IMR-90 (cell line): ENCODE measurements at regions not wholly inside any gene's neighbourhood (a gene's known extent, or its start where the extent isn't known, plus 50 kb on each side); places are given as distances from the start of the nearest gene placed in this dataset.
"Not testable (repeated sequence)": the region's sequence is repeated elsewhere in the genome, so short reads cannot be mapped to it uniquely, and the experiment has no call there.

Source experiments
- ATAC-seq: fragments of 200-7000 bp; cut with Tn5 transposase; 2 replicates; pipeline ENCODE4 v1.9.1; 2020; ENCODE audit warnings: low read depth, mild to moderate bottlenecking, moderate library complexity
- BruUV-seq: library from RNA; stranded (reverse); fragments of 400-500 nt; replicated peaks from 2 replicates; lab custom pipeline; 2021; lab: Mats Ljungman, UMichigan
- CTCF ChIA-PET: fragments of 300-600 bp; formaldehyde crosslinking; extraction: SDS; loops from one replicate; lab custom pipeline; 2021; ENCODE audit warnings: antibody characterized with exemption; lab: Yijun Ruan, JAX
- POLR2A ChIA-PET: fragments of 300-600 bp; sonication (Branson Sonifier 250); formaldehyde crosslinking; loops from one replicate; lab custom pipeline; 2022; ENCODE audit warnings: antibody characterized with exemption; ENCODE audit not compliant: unreplicated experiment; lab: Charles Lee
- DNase-seq: peaks from one replicate; pipeline ENCODE4 v3.0.0; 2013
- H2AFZ ChIP-seq: replicated peaks from 2 replicates; pipeline ENCODE3; 2013; ENCODE audit warnings: low read length, mild to moderate bottlenecking; ENCODE audit not compliant: poor library complexity
- H2AK5ac ChIP-seq: 2 replicates; pipeline ENCODE4 v1.6.1; 2013; ENCODE audit warnings: low read depth, low read length, inconsistent platforms
- H2AK9ac ChIP-seq: replicated peaks from 2 replicates; pipeline ENCODE3; 2013; ENCODE audit warnings: mild to moderate bottlenecking, low read depth, low read length, moderate library complexity; ENCODE audit not compliant: poor library complexity
- H2BK120ac ChIP-seq: 2 replicates; pipeline ENCODE4 v1.6.1; 2013; ENCODE audit warnings: low read depth, low read length, inconsistent platforms
- H2BK15ac ChIP-seq: 3 replicates; pipeline ENCODE4 v1.6.1; 2013; ENCODE audit warnings: low read depth, low read length, inconsistent platforms
- H2BK20ac ChIP-seq: 2 replicates; pipeline ENCODE4 v1.6.1; 2013; ENCODE audit warnings: low read depth, mild to moderate bottlenecking, inconsistent platforms, low read length, moderate library complexity
- H2BK5ac ChIP-seq: 2 replicates; pipeline ENCODE4 v1.6.1; 2013; ENCODE audit warnings: mild to moderate bottlenecking, low read depth, low read length, inconsistent platforms; ENCODE audit not compliant: poor library complexity, severe bottlenecking
- H3K14ac ChIP-seq: replicated peaks from 2 replicates; pipeline ENCODE4 v1.6.1; 2013; ENCODE audit warnings: low read depth, low read length, inconsistent platforms
- H3K18ac ChIP-seq: 2 replicates; pipeline ENCODE4 v1.6.1; 2013; ENCODE audit warnings: low read depth, low read length, control low read depth
- H3K23ac ChIP-seq: 2 replicates; pipeline ENCODE4 v1.6.1; 2013; ENCODE audit warnings: low read depth, low read length, inconsistent platforms
- H3K27ac ChIP-seq: 2 replicates; pipeline ENCODE4 v1.5.1; 2013; ENCODE audit warnings: mild to moderate bottlenecking, control low read depth, low read length; ENCODE audit not compliant: insufficient read depth
- H3K27me3 ChIP-seq: 2 replicates; pipeline ENCODE4 v1.6.1; 2013; ENCODE audit warnings: low read length; ENCODE audit not compliant: control insufficient read depth, insufficient read depth
- H3K36me3 ChIP-seq: 2 replicates; pipeline ENCODE4 v1.6.1; 2013; ENCODE audit warnings: low read length, mixed read lengths; ENCODE audit not compliant: control insufficient read depth, insufficient read depth
- H3K4ac ChIP-seq: 2 replicates; pipeline ENCODE4 v1.6.1; 2013; ENCODE audit warnings: low read depth, low read length, inconsistent platforms
- H3K4me1 ChIP-seq: 2 replicates; pipeline ENCODE4 v1.6.1; 2013; ENCODE audit warnings: low read length, mixed read lengths; ENCODE audit not compliant: control insufficient read depth, insufficient read depth
- H3K4me2 ChIP-seq: 2 replicates; pipeline ENCODE4 v1.6.1; 2013; ENCODE audit warnings: low read depth, mild to moderate bottlenecking, control low read depth, low read length, moderate library complexity
- H3K4me3 ChIP-seq: 2 replicates; pipeline ENCODE4 v1.5.1; 2013; ENCODE audit warnings: low read depth, mild to moderate bottlenecking, control low read depth, low read length, moderate library complexity; ENCODE audit not compliant: insufficient read depth
- H3K56ac ChIP-seq: 2 replicates; pipeline ENCODE4 v1.6.1; 2013; ENCODE audit warnings: low read length, inconsistent platforms; ENCODE audit not compliant: insufficient read depth; ENCODE audit errors: extremely low read depth
- H3K79me1 ChIP-seq, 2 experiments: 2 replicates each; pipeline ENCODE4 v1.6.1; 2013; ENCODE audit warnings: low read length in 2 of 2, inconsistent platforms in 1 of 2, low read depth in 1 of 2
- H3K9ac ChIP-seq: 2 replicates; pipeline ENCODE4 v1.6.1; 2013; ENCODE audit warnings: low read depth, low read length, control low read depth
- H3K9me1 ChIP-seq: 2 replicates; pipeline ENCODE4 v1.6.1; 2013; ENCODE audit warnings: low read length, inconsistent platforms; ENCODE audit not compliant: insufficient read depth
- H3K9me3 ChIP-seq: 2 replicates; pipeline ENCODE4 v1.6.1; 2013; ENCODE audit warnings: low read length; ENCODE audit not compliant: control insufficient read depth, insufficient read depth
- H4K20me1 ChIP-seq: 2 replicates; pipeline ENCODE4 v1.6.1; 2013; ENCODE audit warnings: low read length, inconsistent platforms; ENCODE audit not compliant: insufficient read depth
- H4K5ac ChIP-seq: 2 replicates; pipeline ENCODE4 v1.6.1; 2013; ENCODE audit warnings: mild to moderate bottlenecking, low read depth, low read length, control low read depth
- H4K8ac ChIP-seq, 2 experiments: 2 replicates each; pipeline ENCODE4 v1.6.1; 2013; ENCODE audit warnings: low read depth in 2 of 2, low read length in 2 of 2, control low read depth in 1 of 2, inconsistent platforms in 1 of 2
- H4K91ac ChIP-seq: 2 replicates; pipeline ENCODE4 v1.6.1; 2013; ENCODE audit warnings: low read depth, low read length, inconsistent platforms; ENCODE audit not compliant: insufficient read depth
- BHLHE40 ChIP-seq: fragments of 150-350 bp; IDR thresholded peaks from 2 replicates; pipeline ENCODE4 v1.6.1; 2016; ENCODE audit warnings: mild to moderate bottlenecking, low read depth, low read length
- CEBPB ChIP-seq: IDR thresholded peaks from 2 replicates; pipeline ENCODE4 v1.6.1; 2012; ENCODE audit warnings: low read depth, low read length, improper control_type of control experiment
- MAZ ChIP-seq: IDR thresholded peaks from 2 replicates; pipeline ENCODE4 v1.6.1; 2012; ENCODE audit warnings: low read depth, mild to moderate bottlenecking, low read length, improper control_type of control experiment, moderate library complexity, borderline replicate concordance
- RAD21 ChIP-seq: IDR thresholded peaks from 2 replicates; pipeline ENCODE4 v1.6.1; 2012; ENCODE audit warnings: low read length, improper control_type of control experiment
- SMC3 ChIP-seq: fragments of 150-350 bp; IDR thresholded peaks from 2 replicates; pipeline ENCODE4 v1.6.1; 2016; ENCODE audit warnings: low read depth, mild to moderate bottlenecking, antibody characterized with exemption, low read length, moderate library complexity
- WGBS, 2 experiments: methylation state at CpG; one replicate each; pipeline versions ENCODE4 v1.1.5 to v1.1.7; 2013; ENCODE audit warnings: missing lambda C conversion rate in 2 of 2; ENCODE audit not compliant: insufficient read length in 1 of 2; ENCODE audit errors: extremely low coverage in 2 of 2; 5-methylcytosine and 5-hydroxymethylcytosine counted together
- dilution Hi-C: fragments of 300-500 bp; cut with HindIII; formaldehyde crosslinking; loops from one replicate; pipeline ENCODE4 v1.14.3; 2018; ENCODE audit warnings: low sequenced_read_pairs; ENCODE audit not compliant: unreplicated experiment
- in situ Hi-C: fragments of 300-500 bp; cut with MboI; formaldehyde crosslinking; loops from 3 replicates; pipeline ENCODE4 v1.14.3; 2019; ENCODE audit warnings: low sequenced_read_pairs, inconsistent platforms, mixed read lengths
- intact Hi-C: fragments of 100-400 bp; cut with micrococcal nuclease; formaldehyde crosslinking; loops from 2 replicates; pipeline ENCODE4 v1.10.0; 2022

- no peak overlapping the region for H3K27ac ChIP-seq
- no peak overlapping the region for H2BK20ac ChIP-seq
- H3K18ac ChIP-seq: no peak overlapping the region
- dilution Hi-C loops (no loop called here), intact Hi-C loops (no loop called here), in situ Hi-C loops (no loop called here)
- H3K4ac ChIP-seq: no peak overlapping the region
- no peak overlapping the region for H3K4me3 ChIP-seq
- BruUV-seq: no TSS peak
- H2AK5ac ChIP-seq: no peak overlapping the region
- no peak overlapping the region for H2AK9ac ChIP-seq
- H2BK120ac ChIP-seq: no peak overlapping the region
- peaks cover 6% of the 10 kb centered on the region for H3K9me3 ChIP-seq
- no peak overlapping the region for H2BK5ac ChIP-seq
- H3K4me2 ChIP-seq: no peak overlapping the region
- no peak overlapping the region for H4K91ac ChIP-seq
- H4K20me1 ChIP-seq: no peaks in the 10 kb centered on the region
- DNase-seq (no peak), ATAC-seq (no peak)
- H4K8ac ChIP-seq: no peak overlapping the region
- H3K4me1 ChIP-seq: no peaks in the 10 kb centered on the region
- ChIA-PET POLR2A (no interaction called here), CTCF (no interaction called here)
- no peak overlapping the region for H3K14ac ChIP-seq
- no peaks in the 10 kb centered on the region for H3K27me3 ChIP-seq
- no peaks in the 10 kb centered on the region for H3K79me1 ChIP-seq
- WGBS, 2 experiments: 83% methylated on average over 2 of the region's 9 CpGs; no CpG with 5 or more reads in 1 of the 2 experiments
- H4K5ac ChIP-seq: no peak overlapping the region
- no peak overlapping the region for H3K9ac ChIP-seq
- no peak overlapping the region for H2BK15ac ChIP-seq
- no peak overlapping the region for H2AFZ ChIP-seq
- H3K9me1 ChIP-seq: no peaks in the 10 kb centered on the region
- H3K36me3 ChIP-seq: no peaks in the 10 kb centered on the region
- TF ChIP-seq MAZ: no peak
- TF ChIP-seq BHLHE40: no peak
- no peak for TF ChIP-seq SMC3
- TF ChIP-seq CEBPB: no peak
- TF ChIP-seq RAD21: no peak
- no peak overlapping the region for H3K23ac ChIP-seq
- no peak overlapping the region; the same call in 1 of the 2 replicates for H3K56ac ChIP-seq
These were observed 792.0 kb downstream of the KCNA4 start for GRCh38 chr11:29224739-29225384.

- H2AK5ac ChIP-seq, H4K91ac ChIP-seq, H3K14ac ChIP-seq, H4K5ac ChIP-seq, H2BK120ac ChIP-seq, H3K9me1 ChIP-seq, H3K9me3 ChIP-seq, H4K8ac ChIP-seq, H3K27me3 ChIP-seq, H3K9ac ChIP-seq, H3K23ac ChIP-seq, CTCF ChIA-PET, H2BK20ac ChIP-seq, H2AK9ac ChIP-seq, H4K20me1 ChIP-seq, BruUV-seq, H2BK15ac ChIP-seq, DNase-seq, POLR2A ChIA-PET, H3K4ac ChIP-seq, H2AFZ ChIP-seq, H3K18ac ChIP-seq, H3K27ac ChIP-seq, H3K4me1 ChIP-seq, H3K79me1 ChIP-seq, ATAC-seq, in situ Hi-C loops, H3K56ac ChIP-seq, H3K36me3 ChIP-seq, dilution Hi-C loops, H3K4me3 ChIP-seq, intact Hi-C loops, H2BK5ac ChIP-seq, H3K4me2 ChIP-seq: not testable (repeated sequence)
- no CpG with 5 or more reads among the region's 1 CpG for WGBS, 2 experiments
These were observed 797.3 kb downstream of the KCNA4 start for GRCh38 chr11:29219531-29219930.
